Uterus (tissue), 3 donors: ENCODE measurements at regions not wholly inside any gene's neighbourhood (a gene's known extent, or its start where the extent isn't known, plus 50 kb on each side); places are given as distances from the start of the nearest gene placed in this dataset.

ENCODE experiments used
- DNase-seq, 2 donors: peaks; one replicate each; pipeline ENCODE4 v3.0.0-alpha.2; 2019 to 2020
- H3K27ac ChIP-seq, 2 donors: fragments of 200-600 bp; sonication (generic); 1 replicate in 1 of 2; 2 replicates in 1 of 2; pipeline ENCODE4 v1.5.1; 2016 to 2018
- H3K27me3 ChIP-seq, 2 donors: fragments of 200-600 bp; sonication (generic); one replicate each; pipeline ENCODE4 v1.5.1; 2018 to 2019; ENCODE audit warnings: control low read depth in 1 of 2
- H3K36me3 ChIP-seq, 2 donors: fragments of 200-600 bp; sonication (generic); one replicate each; pipeline ENCODE4 v1.5.1; 2019; ENCODE audit warnings: control low read depth in 1 of 2
- H3K4me1 ChIP-seq, 2 donors: fragments of 200-600 bp; sonication (generic); one replicate each; pipeline ENCODE4 v1.5.1; 2018 to 2019; ENCODE audit warnings: control low read depth in 1 of 2
- H3K4me3 ChIP-seq, 2 donors: fragments of 200-600 bp; sonication (generic); 1 replicate in 1 of 2; 2 replicates in 1 of 2; pipeline ENCODE4 v1.5.1; 2018 to 2019; ENCODE audit warnings: mild to moderate bottlenecking in 1 of 2
- H3K9me3 ChIP-seq, 2 donors: fragments of 200-600 bp; sonication (generic); one replicate each; pipeline ENCODE4 v1.5.1; 2019; ENCODE audit warnings: control low read depth in 1 of 2
- CTCF ChIP-seq, 4 experiments: fragments of 200-600 bp in 2 of 4; fragments of 450-650 bp in 2 of 4; sonication (generic) in 2 of 4; IDR thresholded peaks; one replicate each; pipeline ENCODE4 v1.5.1; 2016 to 2019; ENCODE audit warnings: antibody characterized with exemption in 4 of 4, mild to moderate bottlenecking in 2 of 4, moderate library complexity in 1 of 4
- POLR2A ChIP-seq, 2 donors: fragments of 450-650 bp; IDR thresholded peaks; one replicate each; pipeline ENCODE4 v1.6.1; 2016; ENCODE audit warnings: antibody characterized with exemption in 2 of 2, mild to moderate bottlenecking in 1 of 2, moderate library complexity in 1 of 2
- intact Hi-C: fragments of 100-400 bp; cut with DNase I; formaldehyde crosslinking; loops from one replicate; pipeline ENCODE4 v1.15.1; 2023; ENCODE audit warnings: low total_unique reads
- donor health status: DM: yes; HTN: yes; CAD: no.

GRCh38 chr12:92261692-92262091, 116.0 kb upstream of the BTG1 start:
- H3K4me1 ChIP-seq, result no peaks in the 10 kb centered on the region
- no peak overlapping the region for H3K27ac ChIP-seq
- H3K9me3 ChIP-seq, result no peaks in the 10 kb centered on the region
- H3K36me3 ChIP-seq, result no peaks in the 10 kb centered on the region
- DNase-seq, result no peak
- H3K4me3 ChIP-seq, result no peak overlapping the region
- TF ChIP-seq CTCF (IDR thresholded peaks at IDR 0.05) (no peak), POLR2A (IDR thresholded peaks at IDR 0.05) (no peak)
- intact Hi-C loops, result no loop called here
- no peaks in the 10 kb centered on the region for H3K27me3 ChIP-seq

GRCh38 chr12:92261071-92261470, 115.4 kb upstream of the BTG1 start:
- intact Hi-C loops, result no loop called here
- no peak for DNase-seq
- no peak overlapping the region for H3K4me3 ChIP-seq
- no peaks in the 10 kb centered on the region for H3K36me3 ChIP-seq
- no peaks in the 10 kb centered on the region for H3K4me1 ChIP-seq
- no peaks in the 10 kb centered on the region for H3K27me3 ChIP-seq
- no peaks in the 10 kb centered on the region for H3K9me3 ChIP-seq
- no peak overlapping the region for H3K27ac ChIP-seq
- TF ChIP-seq POLR2A (IDR thresholded peaks at IDR 0.05) (no peak), CTCF (IDR thresholded peaks at IDR 0.05) (no peak)

GRCh38 chr12:92259696-92260251, 114.1 kb upstream of the BTG1 start:
- Histone ChIP-seq H3K27ac (no peak overlapping the region), H3K4me1 (no peaks in the 10 kb centered on the region), H3K36me3 (no peaks in the 10 kb centered on the region), H3K27me3 (no peaks in the 10 kb centered on the region), H3K4me3 (no peak overlapping the region), H3K9me3 (no peaks in the 10 kb centered on the region)
- intact Hi-C loops, result no loop called here
- TF ChIP-seq CTCF (IDR thresholded peaks at IDR 0.05) (no peak), POLR2A (IDR thresholded peaks at IDR 0.05) (no peak)
- no peak for DNase-seq

GRCh38 chr12:92259291-92259690, 113.6 kb upstream of the BTG1 start:
- no peaks in the 10 kb centered on the region for H3K27me3 ChIP-seq
- no peak for DNase-seq
- no peak overlapping the region for H3K27ac ChIP-seq
- TF ChIP-seq CTCF (IDR thresholded peaks at IDR 0.05) (no peak), POLR2A (IDR thresholded peaks at IDR 0.05) (no peak)
- intact Hi-C loops, result no loop called here
- H3K4me3 ChIP-seq, result no peak overlapping the region
- H3K36me3 ChIP-seq, result no peaks in the 10 kb centered on the region
- H3K4me1 ChIP-seq, result no peaks in the 10 kb centered on the region
- H3K9me3 ChIP-seq, result no peaks in the 10 kb centered on the region

GRCh38 chr12:92257261-92257660, 111.6 kb upstream of the BTG1 start:
- intact Hi-C loops, result no loop called here
- H3K27ac ChIP-seq, result no peak overlapping the region
- no peaks in the 10 kb centered on the region for H3K4me1 ChIP-seq
- no peaks in the 10 kb centered on the region for H3K27me3 ChIP-seq
- no peaks in the 10 kb centered on the region for H3K36me3 ChIP-seq
- no peaks in the 10 kb centered on the region for H3K9me3 ChIP-seq
- no peak for DNase-seq
- TF ChIP-seq POLR2A (IDR thresholded peaks at IDR 0.05), result no peak
- TF ChIP-seq CTCF (IDR thresholded peaks at IDR 0.05), result no peak
- H3K4me3 ChIP-seq, result no peak overlapping the region
